ENCODE measurements at regions not wholly inside any gene's neighbourhood (a gene's known extent, or its start where the extent isn't known, plus 50 kb on each side); places are given as distances from the start of the nearest gene placed in this dataset.

DNA sequence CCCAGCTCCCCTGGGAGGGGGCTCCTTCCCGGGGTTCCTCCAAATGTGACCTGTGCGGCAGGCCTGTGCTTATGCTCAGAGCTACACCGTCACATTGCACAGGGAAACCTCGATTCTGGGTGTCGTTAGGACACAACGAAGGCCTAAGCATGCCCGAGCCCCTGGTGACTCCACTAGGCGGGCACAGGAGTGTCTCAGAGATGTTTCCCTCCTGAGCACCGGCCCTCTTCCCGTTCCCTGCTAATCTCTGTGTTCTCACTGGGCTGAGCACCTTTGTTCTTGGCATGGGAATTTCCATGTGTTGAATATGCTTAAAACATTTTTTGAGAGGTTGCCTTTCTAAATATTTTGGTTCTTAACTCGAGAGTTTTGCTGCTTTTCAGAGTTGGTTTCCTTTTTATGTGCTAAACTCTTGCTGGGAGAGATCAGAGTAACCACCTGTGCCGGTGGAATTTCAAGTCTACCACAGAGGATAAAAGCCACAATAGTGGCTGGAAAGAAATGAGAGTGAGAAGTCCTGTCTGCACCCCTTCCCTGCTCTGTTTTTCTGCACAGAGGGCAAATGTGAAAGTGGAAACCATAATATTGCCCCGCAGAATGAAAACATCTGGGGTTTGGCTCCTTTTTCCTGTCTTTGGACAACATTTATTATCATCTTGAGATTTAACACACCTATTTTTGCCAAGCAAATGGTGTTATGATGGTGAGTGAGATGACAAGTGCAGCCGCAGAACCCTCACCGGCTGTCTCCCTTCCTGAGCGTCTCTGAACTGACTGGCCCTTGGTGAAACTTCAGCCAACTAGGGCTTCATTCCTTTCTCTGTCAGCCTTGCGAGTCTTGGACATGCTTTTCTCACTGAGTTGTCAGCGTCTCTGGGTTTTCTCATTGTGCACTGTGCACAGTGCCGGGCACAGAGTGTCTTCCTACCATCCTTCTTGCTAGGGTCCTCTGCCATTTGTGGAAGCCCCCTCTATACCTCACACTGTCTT lies 154.1 kb downstream of the VAPA start:
- no peaks in the 10 kb centered on the region for H3K36me3 ChIP-seq (ENCODE audit: control insufficient read depth, insufficient read depth, low read length)
- no peak overlapping the region for H3K4me3 ChIP-seq (ENCODE audit: extremely low read depth, insufficient read depth, low read length, poor library complexity, severe bottlenecking)
- H3K27ac ChIP-seq (ENCODE audit: low read depth, low read length, severe bottlenecking): no peak overlapping the region
- H3K4me1 ChIP-seq (ENCODE audit: control insufficient read depth, insufficient read depth, low read length, poor library complexity, severe bottlenecking): no peaks in the 10 kb centered on the region
- H3K9me3 ChIP-seq (ENCODE audit: control insufficient read depth, low read length): peaks cover 7% of the 10 kb centered on the region
- WGBS, 2 experiments (ENCODE audit: insufficient coverage in 2 of 2): 79 to 89% methylated on average over 14 to 17 of the region's 19 CpGs

DNA sequence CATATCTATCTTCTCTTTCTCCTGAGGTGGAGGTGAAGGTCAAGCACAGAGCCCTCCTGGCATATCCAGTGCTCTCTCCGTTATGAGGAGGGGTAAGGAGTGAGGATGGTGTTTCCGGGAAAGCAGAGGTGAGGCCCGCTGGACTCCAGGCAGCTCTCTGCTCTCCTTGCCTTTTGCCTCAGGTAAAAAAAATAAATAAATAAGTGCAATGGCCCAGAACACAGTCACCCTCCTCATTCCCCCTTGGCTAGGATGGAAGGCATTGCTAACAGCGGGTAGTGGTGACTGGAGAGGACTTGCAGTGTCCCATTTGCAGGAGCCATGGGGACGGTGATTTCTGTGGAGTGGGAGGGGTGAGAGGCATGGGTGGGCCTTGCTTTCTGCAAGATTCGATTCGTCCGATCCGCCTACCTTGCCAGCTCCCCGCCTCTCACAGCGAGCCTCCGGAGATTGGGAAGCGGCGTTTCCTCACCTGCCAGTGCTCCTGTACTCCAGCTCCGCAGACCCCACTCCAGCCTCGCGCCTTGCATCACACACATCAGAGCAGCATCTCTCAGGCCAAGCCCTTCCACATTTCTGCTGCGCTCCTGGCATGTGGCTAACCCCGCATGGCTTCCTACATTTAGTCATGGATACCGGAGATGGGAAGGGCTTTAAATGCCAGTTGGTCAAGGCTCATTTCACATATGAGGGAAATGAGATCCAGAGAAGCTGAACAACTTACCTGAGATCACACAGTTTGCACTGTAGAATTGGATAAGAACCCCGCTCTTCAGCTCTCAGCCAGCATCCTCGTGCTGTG lies 155.2 kb downstream of the VAPA start:
- WGBS, 2 experiments (ENCODE audit: insufficient coverage in 2 of 2): 89 to 91% methylated on average over 13 to 20 of the region's 22 CpGs
- Histone ChIP-seq H3K9me3 (ENCODE audit: control insufficient read depth, low read length) (peaks cover 7% of the 10 kb centered on the region), H3K4me1 (ENCODE audit: control insufficient read depth, insufficient read depth, low read length, poor library complexity, severe bottlenecking) (no peaks in the 10 kb centered on the region)

DNA sequence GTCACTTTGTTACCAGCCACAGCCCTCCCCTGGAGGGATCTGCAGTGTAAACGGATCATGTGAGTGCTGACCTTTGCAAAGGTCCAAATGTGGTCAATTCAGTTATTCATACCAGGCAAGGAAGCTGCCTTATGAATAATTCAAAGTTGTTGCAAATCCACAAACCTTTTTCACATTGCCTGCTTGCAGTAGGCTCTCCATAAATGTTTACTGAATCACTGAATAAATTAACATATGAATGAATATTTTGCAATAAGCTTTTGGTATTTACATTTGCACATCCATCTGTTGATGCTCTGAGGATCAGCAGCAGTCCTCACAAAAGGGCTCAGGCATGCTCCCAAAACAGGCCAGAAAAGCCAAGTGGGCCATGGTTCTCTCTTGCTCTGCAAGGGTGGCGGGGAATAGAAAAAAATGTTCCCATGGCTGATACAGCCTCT lies 156.8 kb downstream of the VAPA start:
- no peak overlapping the region for H3K27ac ChIP-seq (ENCODE audit: low read depth, low read length, severe bottlenecking)
- H3K9me3 ChIP-seq (ENCODE audit: control insufficient read depth, low read length): no peaks in the 10 kb centered on the region
- no peaks in the 10 kb centered on the region for H3K36me3 ChIP-seq (ENCODE audit: control insufficient read depth, insufficient read depth, low read length)
- H3K4me3 ChIP-seq (ENCODE audit: extremely low read depth, insufficient read depth, low read length, poor library complexity, severe bottlenecking): no peak overlapping the region
- no peaks in the 10 kb centered on the region for H3K4me1 ChIP-seq (ENCODE audit: control insufficient read depth, insufficient read depth, low read length, poor library complexity, severe bottlenecking)
- WGBS, 2 experiments (ENCODE audit: insufficient coverage in 2 of 2): 90 to 100% methylated on average over 1 to 2 of the region's 2 CpGs

More for the DNA sequence above, 155.2 kb downstream of the VAPA start:
- H3K4me3 ChIP-seq (ENCODE audit: extremely low read depth, insufficient read depth, low read length, poor library complexity, severe bottlenecking): no peak overlapping the region
- no peaks in the 10 kb centered on the region for H3K36me3 ChIP-seq (ENCODE audit: control insufficient read depth, insufficient read depth, low read length)
- no peak overlapping the region for H3K27ac ChIP-seq (ENCODE audit: low read depth, low read length, severe bottlenecking)

DNA sequence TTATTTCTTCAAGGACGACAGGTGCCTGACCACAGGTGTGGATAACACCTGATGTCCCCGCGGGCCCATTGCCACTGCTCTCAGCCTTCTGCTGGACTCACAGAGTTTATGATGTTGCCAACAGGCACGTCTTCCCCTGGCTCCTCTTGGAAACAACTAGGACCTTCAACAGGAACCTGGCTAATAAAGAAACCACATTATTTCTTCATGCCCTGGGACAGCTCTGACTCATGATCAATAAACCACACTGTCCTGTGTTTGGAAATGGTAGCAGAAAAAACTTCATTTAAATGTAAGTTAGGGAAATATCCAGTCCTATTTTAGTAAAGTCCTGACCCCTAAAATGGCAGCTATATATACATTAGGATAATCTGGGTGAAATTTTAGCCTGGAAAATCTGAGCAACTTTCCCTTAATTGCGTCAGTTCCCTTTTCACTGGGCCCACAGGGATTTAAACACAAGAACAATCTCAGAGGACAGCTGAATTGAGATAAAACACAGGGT lies 158.9 kb downstream of the VAPA start:
- WGBS, 2 experiments (ENCODE audit: insufficient coverage in 2 of 2): 97% methylated on average over 5 of the region's 5 CpGs
- Histone ChIP-seq H3K4me3 (ENCODE audit: extremely low read depth, insufficient read depth, low read length, poor library complexity, severe bottlenecking) (no peak overlapping the region), H3K27ac (ENCODE audit: low read depth, low read length, severe bottlenecking) (no peak overlapping the region), H3K36me3 (ENCODE audit: control insufficient read depth, insufficient read depth, low read length) (no peaks in the 10 kb centered on the region), H3K9me3 (ENCODE audit: control insufficient read depth, low read length) (no peaks in the 10 kb centered on the region), H3K4me1 (ENCODE audit: control insufficient read depth, insufficient read depth, low read length, poor library complexity, severe bottlenecking) (no peaks in the 10 kb centered on the region)

DNA sequence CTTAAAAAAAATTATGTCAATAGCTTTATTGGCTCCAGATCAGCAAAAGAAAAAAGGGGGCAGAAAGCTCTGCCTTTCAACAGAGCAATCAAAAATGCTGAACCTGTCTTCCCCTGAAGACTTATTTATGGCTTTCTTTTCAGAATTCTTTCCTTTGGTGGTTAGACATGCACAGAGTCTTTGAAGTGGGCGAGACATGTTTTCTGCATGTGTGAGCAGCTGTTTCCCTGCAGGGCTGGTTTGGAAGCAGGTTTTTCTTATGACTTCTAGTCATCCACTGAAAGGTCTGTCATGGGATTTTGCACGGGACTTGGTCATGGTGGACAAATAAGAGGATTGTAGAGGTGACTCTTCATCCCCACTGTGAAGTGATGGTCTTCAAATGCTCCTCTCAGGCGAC lies 160.3 kb downstream of the VAPA start:
- no peaks in the 10 kb centered on the region for H3K4me1 ChIP-seq (ENCODE audit: control insufficient read depth, insufficient read depth, low read length, poor library complexity, severe bottlenecking)
- WGBS, 2 experiments (ENCODE audit: insufficient coverage in 2 of 2): 89 to 94% methylated on average over 2 to 3 of the region's 3 CpGs

DNA sequence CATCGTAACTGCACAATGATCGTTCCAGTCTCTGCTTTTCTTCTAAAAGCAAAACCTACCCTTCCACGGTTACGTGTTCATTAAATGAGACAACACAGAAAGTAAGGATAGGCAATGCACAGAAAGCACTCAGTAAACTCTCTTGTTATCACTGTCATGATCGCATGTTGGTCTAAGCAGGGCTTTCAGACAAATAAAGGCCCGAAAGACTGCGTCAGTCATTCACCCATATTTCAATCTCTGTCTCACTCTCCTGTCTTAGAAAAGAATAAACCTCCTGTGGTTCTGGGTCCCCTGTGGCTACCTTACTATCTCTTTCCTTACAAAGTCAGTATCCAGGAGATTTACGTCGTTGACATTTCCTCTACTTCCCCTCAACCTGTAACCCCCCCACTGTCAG lies 160.9 kb downstream of the VAPA start:
- Histone ChIP-seq H3K4me3 (ENCODE audit: extremely low read depth, insufficient read depth, low read length, poor library complexity, severe bottlenecking) (no peak overlapping the region), H3K4me1 (ENCODE audit: control insufficient read depth, insufficient read depth, low read length, poor library complexity, severe bottlenecking) (no peaks in the 10 kb centered on the region), H3K36me3 (ENCODE audit: control insufficient read depth, insufficient read depth, low read length) (no peaks in the 10 kb centered on the region), H3K9me3 (ENCODE audit: control insufficient read depth, low read length) (no peaks in the 10 kb centered on the region), H3K27ac (ENCODE audit: low read depth, low read length, severe bottlenecking) (no peak overlapping the region)
- 91 to 95% methylated on average over 9 of the region's 9 CpGs for WGBS, 2 experiments (ENCODE audit: insufficient coverage in 2 of 2)

More for the DNA sequence above, 160.3 kb downstream of the VAPA start:
- H3K36me3 ChIP-seq (ENCODE audit: control insufficient read depth, insufficient read depth, low read length): no peaks in the 10 kb centered on the region
- H3K4me3 ChIP-seq (ENCODE audit: extremely low read depth, insufficient read depth, low read length, poor library complexity, severe bottlenecking): no peak overlapping the region
- H3K27ac ChIP-seq (ENCODE audit: low read depth, low read length, severe bottlenecking): no peak overlapping the region
- no peaks in the 10 kb centered on the region for H3K9me3 ChIP-seq (ENCODE audit: control insufficient read depth, low read length)

DNA sequence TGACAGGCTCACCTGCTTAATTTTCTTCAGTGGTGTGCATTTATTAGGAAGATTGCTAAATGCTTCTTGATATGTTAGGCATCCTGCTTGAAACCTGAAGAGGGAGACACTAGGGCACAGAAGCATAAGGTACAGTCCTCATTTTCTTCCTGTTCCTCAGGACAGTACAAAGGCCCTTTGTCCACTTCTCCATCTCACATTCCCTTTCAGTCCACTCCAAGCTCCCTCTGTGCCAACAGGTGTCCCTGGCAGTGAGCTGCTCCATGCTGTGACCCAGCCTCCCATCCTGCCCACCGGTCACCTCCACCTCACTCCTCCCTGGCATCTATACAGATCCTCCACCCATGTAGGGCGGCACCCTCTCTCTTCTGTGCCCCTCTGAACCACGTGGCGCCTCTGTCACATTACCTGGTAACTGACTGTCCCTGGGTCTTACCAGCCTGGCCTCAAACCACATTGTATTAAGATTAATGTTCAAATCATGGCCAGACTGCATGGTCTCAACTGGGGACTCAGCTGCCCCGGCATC lies 162.8 kb downstream of the VAPA start:
- Histone ChIP-seq H3K4me1 (ENCODE audit: control insufficient read depth, insufficient read depth, low read length, poor library complexity, severe bottlenecking) (no peaks in the 10 kb centered on the region), H3K9me3 (ENCODE audit: control insufficient read depth, low read length) (peaks cover 3% of the 10 kb centered on the region), H3K36me3 (ENCODE audit: control insufficient read depth, insufficient read depth, low read length) (no peaks in the 10 kb centered on the region), H3K27ac (ENCODE audit: low read depth, low read length, severe bottlenecking) (no peak overlapping the region), H3K4me3 (ENCODE audit: extremely low read depth, insufficient read depth, low read length, poor library complexity, severe bottlenecking) (no peak overlapping the region)
- 90 to 94% methylated on average over 4 to 5 of the region's 5 CpGs for WGBS, 2 experiments (ENCODE audit: insufficient coverage in 2 of 2)

DNA sequence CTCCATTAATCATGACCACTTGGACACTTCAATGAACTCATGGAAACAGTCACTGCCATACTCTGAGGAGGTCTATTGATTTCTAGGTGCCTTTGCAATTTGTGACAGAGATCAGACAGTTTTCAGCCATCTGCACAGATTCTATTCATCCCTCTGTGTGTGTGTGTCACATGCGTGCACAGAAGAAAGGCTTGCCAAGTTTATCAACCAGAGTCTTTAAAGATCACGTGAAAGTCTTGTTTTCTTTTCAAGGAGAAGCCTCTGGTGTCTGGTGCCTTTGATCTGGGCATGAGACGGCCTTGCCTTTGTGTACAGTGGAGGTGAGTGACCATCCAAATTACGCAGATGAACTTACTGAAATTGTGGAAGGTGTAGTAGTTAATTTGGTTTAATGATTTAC lies 164.2 kb downstream of the VAPA start:
- 88 to 91% methylated on average over 3 to 4 of the region's 4 CpGs for WGBS, 2 experiments (ENCODE audit: insufficient coverage in 2 of 2)
- H3K27ac ChIP-seq (ENCODE audit: low read depth, low read length, severe bottlenecking): no peak overlapping the region
- peaks cover 16% of the 10 kb centered on the region for H3K9me3 ChIP-seq (ENCODE audit: control insufficient read depth, low read length)
- H3K36me3 ChIP-seq (ENCODE audit: control insufficient read depth, insufficient read depth, low read length): no peaks in the 10 kb centered on the region
- H3K4me3 ChIP-seq (ENCODE audit: extremely low read depth, insufficient read depth, low read length, poor library complexity, severe bottlenecking): no peak overlapping the region
- H3K4me1 ChIP-seq (ENCODE audit: control insufficient read depth, insufficient read depth, low read length, poor library complexity, severe bottlenecking): no peaks in the 10 kb centered on the region

DNA sequence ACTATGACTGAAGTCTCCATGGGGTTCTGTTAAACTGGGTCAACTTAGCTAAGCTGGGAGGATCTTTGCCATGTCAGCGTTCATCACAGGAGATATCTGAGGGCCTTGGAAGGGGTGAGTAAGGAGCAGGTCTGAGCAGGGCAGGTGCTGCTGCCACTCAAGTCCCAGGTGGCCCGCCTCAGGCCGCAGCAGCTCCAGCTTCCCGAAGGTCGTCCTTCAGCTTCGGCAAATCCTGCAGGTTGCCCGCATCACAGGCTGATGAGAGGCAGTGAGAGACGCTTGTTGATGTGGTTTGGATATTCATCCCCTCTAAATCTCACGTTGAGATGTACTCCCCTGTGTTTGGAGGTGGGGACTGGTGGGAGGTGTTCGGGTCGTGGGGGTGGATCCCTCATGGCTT lies 166.6 kb downstream of the VAPA start:
- WGBS, 2 experiments (ENCODE audit: insufficient coverage in 2 of 2): 93 to 94% methylated on average over 4 to 7 of the region's 11 CpGs
- Histone ChIP-seq H3K36me3 (ENCODE audit: control insufficient read depth, insufficient read depth, low read length) (no peaks in the 10 kb centered on the region), H3K4me3 (ENCODE audit: extremely low read depth, insufficient read depth, low read length, poor library complexity, severe bottlenecking) (no peak overlapping the region), H3K4me1 (ENCODE audit: control insufficient read depth, insufficient read depth, low read length, poor library complexity, severe bottlenecking) (no peaks in the 10 kb centered on the region), H3K27ac (ENCODE audit: low read depth, low read length, severe bottlenecking) (no peak overlapping the region), H3K9me3 (ENCODE audit: control insufficient read depth, low read length) (peaks cover 26% of the 10 kb centered on the region)

DNA sequence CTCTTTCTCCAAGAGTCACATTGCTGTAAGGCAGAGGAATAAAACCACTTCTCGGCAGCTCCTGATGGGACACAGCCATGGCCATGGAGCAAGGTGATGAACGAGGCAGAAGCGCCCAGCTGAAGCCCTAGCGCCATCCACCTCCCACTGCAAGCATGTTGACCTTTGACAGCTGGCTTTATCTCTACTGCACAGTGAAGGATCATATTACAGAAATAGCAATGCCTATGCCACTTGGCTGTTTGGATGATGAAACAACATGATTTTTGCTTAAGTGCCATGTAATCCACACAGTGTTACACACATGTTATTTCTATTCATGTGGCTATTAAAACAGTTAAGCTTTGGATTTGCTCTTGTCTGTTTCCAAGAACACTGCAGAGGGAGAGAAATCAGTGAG lies 167.7 kb downstream of the VAPA start:
- Histone ChIP-seq H3K36me3 (ENCODE audit: control insufficient read depth, insufficient read depth, low read length) (no peaks in the 10 kb centered on the region), H3K27ac (ENCODE audit: low read depth, low read length, severe bottlenecking) (no peak overlapping the region), H3K9me3 (ENCODE audit: control insufficient read depth, low read length) (peaks cover 26% of the 10 kb centered on the region), H3K4me3 (ENCODE audit: extremely low read depth, insufficient read depth, low read length, poor library complexity, severe bottlenecking) (no peak overlapping the region), H3K4me1 (ENCODE audit: control insufficient read depth, insufficient read depth, low read length, poor library complexity, severe bottlenecking) (peaks cover 4% of the 10 kb centered on the region)
- WGBS, 2 experiments (ENCODE audit: insufficient coverage in 2 of 2): 96 to 100% methylated on average over 3 to 4 of the region's 4 CpGs
